SKM-1 (cell line): ENCODE measurements at regions not wholly inside any gene's neighbourhood (a gene's known extent, or its start where the extent isn't known, plus 50 kb on each side); places are given as distances from the start of the nearest gene placed in this dataset.
"Not testable (repeated sequence)": the region's sequence is repeated elsewhere in the genome, so short reads cannot be mapped to it uniquely, and the experiment has no call there.

ENCODE experiments used
- DNase-seq: peaks from one replicate; lab custom pipeline; 2025; ENCODE audit not compliant: unreplicated experiment; lab: John Stamatoyannopoulos, UW

GRCh38 chr3:177871267-177871666 is 665.0 kb upstream of the KCNMB2 start:
- DNase-seq: not testable (repeated sequence)

GRCh38 chr3:177878192-177878591 is 658.0 kb upstream of the KCNMB2 start:
- no peak for DNase-seq

GRCh38 chr3:177878957-177879356 is 657.3 kb upstream of the KCNMB2 start:
- no peak for DNase-seq

- DNase-seq: no peak
These were observed 654.9 kb upstream of the KCNMB2 start for GRCh38 chr3:177881351-177881750.

- DNase-seq: no peak
These were observed 654.0 kb upstream of the KCNMB2 start for GRCh38 chr3:177882124-177882648.

- DNase-seq: no peak
These were observed 653.1 kb upstream of the KCNMB2 start for GRCh38 chr3:177883091-177883490.

GRCh38 chr3:177883957-177884356 is 652.3 kb upstream of the KCNMB2 start:
- no peak for DNase-seq

- no peak for DNase-seq
These were observed 651.2 kb upstream of the KCNMB2 start for GRCh38 chr3:177885063-177885462.

GRCh38 chr3:177886501-177886900 is 649.7 kb upstream of the KCNMB2 start:
- no peak for DNase-seq

- DNase-seq: no peak
These were observed 648.8 kb upstream of the KCNMB2 start for GRCh38 chr3:177887475-177887874.

- no peak for DNase-seq
These were observed 647.1 kb upstream of the KCNMB2 start for GRCh38 chr3:177889161-177889560.

- no peak for DNase-seq
These were observed 646.4 kb upstream of the KCNMB2 start for GRCh38 chr3:177889652-177890358.

- no peak for DNase-seq
These were observed 645.9 kb upstream of the KCNMB2 start for GRCh38 chr3:177890359-177890683.

- DNase-seq: not testable (repeated sequence)
These were observed 644.7 kb upstream of the KCNMB2 start for GRCh38 chr3:177891569-177891968.

GRCh38 chr3:177893331-177893730 is 642.9 kb upstream of the KCNMB2 start:
- DNase-seq: no peak

- DNase-seq: no peak
These were observed 642.0 kb upstream of the KCNMB2 start for GRCh38 chr3:177894081-177894728.

GRCh38 chr3:177898185-177898584 is 638.1 kb upstream of the KCNMB2 start:
- no peak for DNase-seq

- no peak for DNase-seq
These were observed 636.8 kb upstream of the KCNMB2 start for GRCh38 chr3:177899275-177900067.

- no peak for DNase-seq
These were observed 633.4 kb upstream of the KCNMB2 start for GRCh38 chr3:177902876-177903275.

- DNase-seq: no peak
These were observed 631.6 kb upstream of the KCNMB2 start for GRCh38 chr3:177904621-177905020.

- DNase-seq: no peak
These were observed 630.8 kb upstream of the KCNMB2 start for GRCh38 chr3:177905173-177906125.
